Fibroblast of the aortic adventitia (primary cell): ENCODE measurements at regions not wholly inside any gene's neighbourhood (a gene's known extent, or its start where the extent isn't known, plus 50 kb on each side); places are given as distances from the start of the nearest gene placed in this dataset.

ENCODE experiments used
- DNase-seq: peaks from one replicate; pipeline ENCODE4 v3.0.0-alpha.2; 2010; ENCODE audit warnings: low read depth
- H3K4me3 ChIP-seq: 2 replicates; pipeline ENCODE4 v1.5.1; 2011; ENCODE audit warnings: low read depth, mild to moderate bottlenecking, control low read depth, low read length, moderate library complexity
- CTCF ChIP-seq: IDR thresholded peaks from 2 replicates; pipeline ENCODE4 v1.5.1; 2011; ENCODE audit warnings: mild to moderate bottlenecking, low read length, control low read depth, inconsistent platforms; ENCODE audit not compliant: insufficient read depth

DNA sequence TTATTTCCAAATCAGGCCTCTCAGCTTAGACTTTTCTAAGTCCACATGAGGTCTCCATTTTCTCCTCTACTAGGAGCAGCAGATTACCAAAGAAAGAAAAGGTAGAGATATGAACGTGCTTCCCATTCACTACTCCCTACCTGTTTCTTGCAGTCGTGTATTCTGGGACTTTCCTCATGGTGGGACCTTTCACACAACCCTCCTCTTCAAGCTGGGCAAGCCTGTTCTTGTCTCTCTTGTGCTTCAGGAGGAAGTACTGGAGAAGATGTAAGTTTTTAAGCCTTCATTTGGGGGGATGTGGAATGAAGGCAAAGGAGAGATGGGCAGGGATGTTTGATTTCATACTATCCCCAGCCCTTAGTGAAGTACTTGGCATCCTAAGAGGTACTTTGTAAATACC lies 128.8 kb upstream of the SESN3 start:
- H3K4me3 ChIP-seq: no peak overlapping the region
- DNase-seq: no peak
- no peak for TF ChIP-seq CTCF

DNA sequence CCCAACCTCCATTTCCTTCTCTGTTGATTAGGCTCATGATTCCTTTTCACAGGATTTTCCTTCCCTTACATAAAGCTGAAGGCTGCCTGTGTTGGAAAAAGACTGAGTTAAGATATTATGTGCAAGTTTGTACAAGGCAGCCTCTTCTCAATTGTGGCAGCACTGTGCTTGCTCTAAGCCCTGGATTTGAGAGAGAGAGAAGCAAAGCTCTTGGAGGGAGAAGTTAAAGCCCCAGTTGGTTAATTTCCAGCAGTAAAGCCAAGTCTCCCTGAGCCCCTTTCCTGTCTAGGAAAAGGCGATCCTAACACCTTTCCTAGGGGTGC lies 128.3 kb upstream of the SESN3 start:
- no peak overlapping the region for H3K4me3 ChIP-seq
- DNase-seq: no peak
- no peak for TF ChIP-seq CTCF

DNA sequence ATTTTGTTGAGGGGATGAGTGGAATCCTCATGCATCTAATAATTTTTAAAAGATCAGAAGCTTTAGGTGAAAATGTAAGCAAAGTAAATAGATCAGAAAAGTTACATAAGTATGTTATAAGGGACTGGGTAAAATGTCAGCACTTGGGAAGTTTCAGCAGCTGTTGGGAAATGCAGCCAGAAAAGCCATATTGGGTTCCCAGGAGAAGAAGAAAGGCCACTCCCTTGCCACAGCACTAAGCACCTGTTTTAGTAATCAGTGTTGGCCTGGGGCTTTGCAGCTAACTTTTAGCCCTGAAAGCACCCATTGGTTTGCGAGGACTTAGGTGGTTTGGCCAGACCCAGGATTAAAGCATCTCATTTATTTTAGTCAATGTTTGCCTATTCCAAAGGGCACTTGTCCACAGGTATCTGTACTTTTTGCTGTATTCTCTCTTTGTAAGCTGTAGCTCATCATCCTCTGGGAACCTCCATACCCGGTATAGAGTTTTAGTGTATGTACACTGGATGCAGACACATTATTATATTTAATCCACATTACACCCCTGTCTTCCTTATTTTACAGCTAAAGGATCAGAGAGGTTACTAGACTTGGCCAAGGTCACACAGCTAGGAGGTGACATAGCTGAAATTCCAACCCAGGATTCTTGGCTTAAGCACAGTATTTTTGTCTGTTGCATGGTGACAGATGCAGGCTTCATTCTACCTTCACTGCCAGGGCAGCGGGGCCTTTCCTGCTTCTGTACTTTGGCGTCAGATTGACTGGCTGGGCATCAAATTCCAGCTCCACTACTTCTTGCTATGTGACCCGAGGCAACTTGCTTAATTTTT lies 127.7 kb upstream of the SESN3 start:
- DNase-seq: no peak
- H3K4me3 ChIP-seq: no peak overlapping the region
- TF ChIP-seq CTCF: no peak

DNA sequence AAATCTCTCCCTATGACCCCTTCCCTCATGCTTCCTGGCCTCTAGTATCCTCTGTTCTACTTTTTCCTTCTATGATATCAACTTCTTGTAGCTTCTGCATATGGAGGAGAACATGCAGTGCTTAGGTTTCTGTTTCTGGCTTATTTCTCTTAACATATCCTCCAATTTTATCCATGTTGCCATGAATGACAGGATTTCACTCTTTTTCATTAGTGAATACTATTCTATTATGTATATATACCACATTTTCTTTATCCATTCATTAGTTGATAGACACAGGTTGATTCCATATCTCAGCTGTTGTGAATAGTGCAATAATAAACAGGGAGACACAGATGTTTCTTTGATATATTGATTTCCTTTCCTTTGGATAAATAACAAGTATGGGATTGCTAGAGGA lies 123.3 kb upstream of the SESN3 start:
- DNase-seq: no peak
- TF ChIP-seq CTCF: no peak

GRCh38 chr11:95353706-95354105 lies 122.7 kb upstream of the SESN3 start:
- no peak for TF ChIP-seq CTCF
- DNase-seq: no peak
- H3K4me3 ChIP-seq: no peak overlapping the region

More for the DNA sequence above, 123.3 kb upstream of the SESN3 start:
- no peak overlapping the region for H3K4me3 ChIP-seq

GRCh38 chr11:95352733-95353346 lies 121.8 kb upstream of the SESN3 start:
- no peak overlapping the region for H3K4me3 ChIP-seq
- no peak for DNase-seq
- no peak for TF ChIP-seq CTCF
